ENCODE measurements at regions not wholly inside any gene's neighbourhood (a gene's known extent, or its start where the extent isn't known, plus 50 kb on each side); places are given as distances from the start of the nearest gene placed in this dataset.
"Not testable (repeated sequence)": the region's sequence is repeated elsewhere in the genome, so short reads cannot be mapped to it uniquely, and the experiment has no call there.

- DNase-seq: no peak
Observed at GRCh38 chr10:29878492-29878891, 180.9 kb downstream of the JCAD start.

GRCh38 chr10:29877793-29878491 is 181.4 kb downstream of the JCAD start:
- DNase-seq: no peak

GRCh38 chr10:29876008-29876555 is 183.3 kb downstream of the JCAD start:
- DNase-seq: no peak

GRCh38 chr10:29874606-29875269 is 184.6 kb downstream of the JCAD start:
- no peak for DNase-seq

GRCh38 chr10:29873941-29874484 is 185.4 kb downstream of the JCAD start:
- DNase-seq: no peak

GRCh38 chr10:29870522-29871044 is 188.8 kb downstream of the JCAD start:
- no peak for DNase-seq

- DNase-seq: no peak
Observed at GRCh38 chr10:29869593-29869992, 189.8 kb downstream of the JCAD start.

GRCh38 chr10:29866356-29866755 is 193.0 kb downstream of the JCAD start:
- DNase-seq: no peak

- DNase-seq: no peak
Observed at GRCh38 chr10:29865700-29866355, 193.6 kb downstream of the JCAD start.

- no peak for DNase-seq
Observed at GRCh38 chr10:29862923-29863614, 196.3 kb downstream of the JCAD start.

GRCh38 chr10:29861811-29862505 is 197.4 kb downstream of the JCAD start:
- no peak for DNase-seq

GRCh38 chr10:29861231-29861630 is 198.2 kb downstream of the JCAD start:
- DNase-seq: not testable (repeated sequence)

- no peak for DNase-seq
Observed at GRCh38 chr10:29860166-29860565, 199.2 kb downstream of the JCAD start.

GRCh38 chr10:29859521-29860130 is 199.8 kb downstream of the JCAD start:
- no peak for DNase-seq

GRCh38 chr10:29858702-29859267 is 200.6 kb downstream of the JCAD start:
- DNase-seq: no peak

- DNase-seq: no peak
Observed at GRCh38 chr10:29857843-29858701, 201.3 kb downstream of the JCAD start.

GRCh38 chr10:29856295-29856694 is 203.1 kb downstream of the JCAD start:
- DNase-seq: no peak

- no peak for DNase-seq
Observed at GRCh38 chr10:29853913-29854312, 205.5 kb downstream of the JCAD start.

- no peak for DNase-seq
Observed at GRCh38 chr10:29851241-29851640, 208.1 kb downstream of the JCAD start.

GRCh38 chr10:29850371-29850770 is 209.0 kb downstream of the JCAD start:
- no peak for DNase-seq

All from activated CD8-positive, alpha-beta memory T cell treated with anti-CD3 and anti-CD28 coated beads, Interleukin-2, amount 50 U/mL, for 4 hours (primary cell).